ENCODE measurements at regions not wholly inside any gene's neighbourhood (a gene's known extent, or its start where the extent isn't known, plus 50 kb on each side); places are given as distances from the start of the nearest gene placed in this dataset.

DNA sequence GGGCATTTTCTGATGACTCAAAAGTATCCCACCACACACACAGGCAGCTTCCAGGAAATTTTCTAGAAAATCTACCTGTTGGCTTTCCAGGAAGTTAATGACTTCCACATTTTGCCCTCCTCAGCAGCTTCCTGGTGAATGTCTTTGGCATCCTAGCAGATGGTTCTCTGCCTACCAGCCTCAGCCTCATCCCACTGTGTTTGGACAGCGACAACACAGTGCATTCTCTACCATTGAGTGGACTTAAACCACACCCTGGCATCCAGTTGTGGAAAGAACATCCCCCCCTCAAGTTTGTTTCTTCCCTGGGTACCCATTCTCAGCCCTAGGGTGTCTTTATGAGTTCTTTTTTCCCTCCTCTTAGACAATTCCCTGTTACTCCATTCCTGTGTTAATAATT, 50.8 kb upstream of the GADL1 start:
- no peak for DNase-seq (ENCODE audit: low read depth)

DNA sequence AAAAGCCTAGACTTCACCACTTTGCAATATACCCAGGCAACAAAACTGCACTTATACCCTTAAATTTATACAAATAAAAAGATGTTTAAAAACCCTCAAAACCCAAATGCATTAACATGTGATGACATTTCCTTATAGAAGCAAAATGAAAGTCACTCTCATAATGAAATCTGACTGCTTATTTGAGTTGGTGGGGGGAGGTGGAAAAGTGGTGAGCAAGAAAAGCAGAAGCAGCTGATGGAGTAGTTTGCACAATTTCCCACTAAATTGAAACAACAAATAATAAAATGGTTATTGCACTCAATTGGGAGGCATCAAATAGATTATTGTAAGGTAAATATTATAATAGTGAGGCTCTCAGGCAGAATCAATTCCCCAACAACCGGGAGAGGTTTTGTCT, 54.0 kb upstream of the GADL1 start:
- DNase-seq (ENCODE audit: low read depth) = no peak

DNA sequence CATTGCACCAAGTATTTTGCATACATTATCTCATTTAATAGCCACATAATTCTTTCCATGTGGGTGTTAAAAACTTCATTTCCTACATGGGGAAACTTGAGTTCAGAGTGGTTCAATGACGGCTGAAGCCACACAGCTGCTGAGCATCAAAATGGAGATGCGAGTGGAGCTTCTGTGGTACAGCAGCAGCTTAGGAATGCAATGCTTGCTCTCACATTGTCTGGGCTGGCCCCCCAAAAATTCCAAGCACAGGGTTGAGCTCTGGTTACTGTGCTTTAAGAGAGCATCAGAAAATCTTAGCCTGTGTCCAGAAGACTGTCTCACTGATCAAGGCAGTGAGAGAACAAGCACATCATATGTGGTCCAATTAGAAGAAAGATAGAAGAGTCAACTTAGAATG, 57.4 kb upstream of the GADL1 start:
- no peak for DNase-seq (ENCODE audit: low read depth)

DNA sequence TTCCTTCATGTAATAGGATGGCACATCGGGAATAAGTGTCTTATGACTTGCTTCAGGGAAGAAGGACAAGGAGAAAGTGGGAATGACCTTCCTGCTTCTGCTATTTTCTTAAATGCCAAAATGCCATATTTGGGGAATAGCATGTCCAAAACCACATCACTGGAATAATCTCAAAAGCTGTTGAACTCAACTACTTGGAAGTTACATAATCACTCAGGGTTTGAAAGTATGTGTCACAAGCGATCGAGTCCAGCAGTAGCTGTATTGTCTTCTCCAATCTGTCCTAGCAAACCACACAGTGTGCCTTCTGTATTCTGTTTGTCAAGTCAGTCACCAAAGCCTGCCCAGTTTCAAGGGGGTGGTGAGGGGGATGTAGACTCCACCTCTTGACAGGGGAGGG, 58.3 kb upstream of the GADL1 start:
- DNase-seq (ENCODE audit: low read depth) = no peak

DNA sequence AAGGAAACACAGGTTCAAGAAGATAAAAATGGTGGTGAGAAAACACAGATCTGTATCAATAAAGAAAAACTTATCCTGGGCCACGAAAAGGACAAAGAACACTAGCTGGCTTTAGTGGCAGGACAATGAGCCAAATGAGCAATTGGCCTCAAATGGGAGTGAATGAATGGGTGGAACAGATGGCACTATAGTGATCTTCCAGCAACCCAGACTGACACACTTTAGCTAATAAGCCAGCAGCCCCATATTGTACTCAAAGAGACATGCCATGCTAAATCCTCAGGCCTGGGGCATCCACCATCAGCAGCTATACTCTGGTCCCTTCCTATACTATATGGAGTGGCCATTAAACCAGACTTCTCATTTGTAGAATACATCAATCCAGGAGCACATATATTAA, 60.0 kb upstream of the GADL1 start:
- DNase-seq (ENCODE audit: low read depth) = no peak

DNA sequence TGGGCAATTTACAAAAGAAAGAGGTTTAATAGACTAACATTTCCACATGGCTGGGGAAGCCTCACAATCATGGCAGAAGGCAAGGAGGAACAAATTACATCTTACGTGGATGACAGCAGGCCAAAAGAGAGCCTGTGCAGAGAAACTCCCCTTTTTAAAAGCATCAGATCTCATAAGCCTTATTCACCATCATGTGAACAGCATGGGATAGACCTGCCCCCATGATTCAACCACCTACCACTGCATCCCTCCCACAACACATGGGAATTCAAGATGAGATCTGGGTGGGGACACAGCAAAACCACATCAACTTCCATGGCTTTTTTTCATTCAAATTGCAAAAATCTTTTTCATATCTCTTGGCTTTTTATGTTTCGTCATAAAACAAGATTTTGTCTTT, 67.6 kb upstream of the GADL1 start:
- no peak for DNase-seq (ENCODE audit: low read depth)

DNA sequence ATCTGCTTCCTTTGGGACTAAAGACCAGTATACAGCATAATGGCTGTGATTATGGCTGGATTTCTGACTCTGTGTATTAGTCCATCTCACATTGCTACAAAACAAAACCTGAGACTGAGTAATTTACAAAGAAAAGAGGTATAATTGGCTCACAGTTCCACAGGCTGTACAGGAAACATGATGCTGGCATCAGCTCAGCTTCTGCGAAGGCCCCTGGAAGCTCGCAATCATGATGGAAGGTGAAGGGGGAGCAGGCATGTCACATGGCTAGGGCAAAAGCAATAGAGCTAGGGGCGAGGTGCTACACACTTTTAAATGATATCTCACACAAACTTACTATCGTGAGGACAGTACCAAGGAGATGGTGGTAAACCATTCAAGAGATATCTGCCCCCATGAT, 68.0 kb upstream of the GADL1 start:
- DNase-seq (ENCODE audit: low read depth) = no peak

DNA sequence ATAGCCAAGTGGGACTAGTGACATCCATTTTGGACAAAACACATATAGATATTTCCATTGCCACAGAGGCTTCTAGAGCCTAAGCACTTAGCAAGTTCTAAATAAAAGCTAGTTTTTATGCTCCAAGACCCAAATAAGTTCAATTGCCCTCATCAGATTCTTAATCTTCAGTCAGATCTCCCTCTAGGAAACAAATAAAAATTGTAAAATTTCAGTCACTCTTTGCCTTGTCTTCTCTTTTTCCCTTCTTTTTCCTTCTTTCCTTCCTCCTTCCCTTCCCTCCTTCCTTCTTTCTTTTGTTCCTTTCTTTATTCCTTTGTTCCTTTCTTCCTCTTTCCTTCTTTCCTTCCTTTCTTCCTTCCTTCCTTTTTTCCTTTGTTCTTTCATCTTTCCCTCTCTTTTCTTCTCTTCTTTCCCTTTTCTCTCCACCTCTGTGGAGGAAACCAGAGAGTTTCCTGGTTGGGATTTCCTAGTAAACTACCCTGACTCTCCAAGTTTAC, 68.8 kb upstream of the GADL1 start:
- DNase-seq (ENCODE audit: low read depth) = no peak

DNA sequence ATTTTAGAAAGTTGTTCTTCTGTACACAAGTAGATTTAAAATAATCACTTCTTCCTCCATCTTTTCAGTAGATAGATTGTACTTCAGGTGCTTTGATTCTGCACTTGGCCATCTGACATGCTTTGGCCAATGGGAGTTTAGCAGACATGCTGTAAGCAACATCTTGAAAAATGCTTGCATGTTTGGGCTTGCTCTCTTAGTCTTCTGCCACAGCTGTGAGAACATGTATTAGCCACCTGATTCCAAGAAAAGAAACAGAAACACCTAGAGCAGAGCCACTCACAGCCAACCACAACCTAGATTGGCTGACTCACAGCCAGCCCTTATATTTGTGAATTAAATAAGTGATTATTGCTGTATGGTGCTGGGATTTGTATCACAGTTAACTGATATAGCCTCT, 70.2 kb upstream of the GADL1 start:
- no peak for DNase-seq (ENCODE audit: low read depth)

DNA sequence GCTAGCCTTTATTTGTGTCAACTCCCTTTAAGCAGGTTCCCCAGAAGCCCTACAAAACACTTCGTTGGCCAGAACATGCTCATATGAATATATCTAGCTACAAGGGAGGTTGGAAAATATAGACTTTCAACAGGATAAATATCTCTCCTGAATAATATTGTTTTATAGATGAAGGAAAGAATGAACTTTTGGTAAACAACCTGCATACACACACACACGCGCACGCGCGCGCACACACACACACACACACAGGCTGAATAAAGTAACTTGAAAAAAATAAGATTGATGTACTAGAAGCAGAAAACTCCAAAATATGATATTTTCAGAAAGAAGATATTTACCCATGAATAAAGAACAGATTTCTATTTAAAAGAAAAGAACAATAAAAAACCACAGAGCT, 72.4 kb upstream of the GADL1 start:
- no peak for DNase-seq (ENCODE audit: low read depth)

DNA sequence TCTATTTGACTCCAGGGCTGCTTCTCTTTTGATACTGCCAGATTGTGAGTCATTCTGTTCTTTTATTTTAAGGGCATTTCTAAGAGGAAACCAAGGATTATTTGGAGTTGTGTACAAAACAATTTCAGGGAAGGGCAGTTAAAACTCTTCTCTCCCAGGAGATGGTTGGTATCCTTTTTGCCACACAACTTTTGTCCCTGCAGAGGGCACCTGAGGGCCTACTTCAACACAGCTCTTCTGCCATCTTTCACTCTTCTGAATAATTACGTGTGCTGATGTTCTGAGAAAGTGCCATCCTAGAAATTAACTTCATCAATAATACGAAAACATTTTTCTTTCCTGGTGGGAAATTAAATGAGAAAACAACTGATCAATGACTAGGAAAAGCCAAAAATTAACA, 75.7 kb upstream of the GADL1 start:
- no peak for DNase-seq (ENCODE audit: low read depth)

DNA sequence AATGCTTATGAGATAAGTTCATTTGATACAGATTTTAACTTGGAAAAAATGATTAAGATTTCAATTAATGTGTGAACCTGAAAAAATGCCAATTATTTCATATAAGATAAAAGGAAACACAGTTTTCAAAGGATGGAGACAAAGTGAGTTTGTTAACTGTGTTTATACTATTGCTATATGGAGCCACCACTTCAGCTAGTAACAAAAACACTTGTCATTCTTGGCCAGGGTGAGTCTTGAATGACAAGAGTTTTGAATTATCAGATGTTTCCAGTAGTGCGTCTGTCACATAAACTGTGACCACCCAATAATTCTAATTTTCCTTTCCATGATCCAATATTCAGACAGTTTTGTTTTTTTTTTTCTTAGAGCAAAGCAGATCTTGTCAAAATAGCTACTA, 78.0 kb upstream of the GADL1 start:
- DNase-seq (ENCODE audit: low read depth) = no peak

DNA sequence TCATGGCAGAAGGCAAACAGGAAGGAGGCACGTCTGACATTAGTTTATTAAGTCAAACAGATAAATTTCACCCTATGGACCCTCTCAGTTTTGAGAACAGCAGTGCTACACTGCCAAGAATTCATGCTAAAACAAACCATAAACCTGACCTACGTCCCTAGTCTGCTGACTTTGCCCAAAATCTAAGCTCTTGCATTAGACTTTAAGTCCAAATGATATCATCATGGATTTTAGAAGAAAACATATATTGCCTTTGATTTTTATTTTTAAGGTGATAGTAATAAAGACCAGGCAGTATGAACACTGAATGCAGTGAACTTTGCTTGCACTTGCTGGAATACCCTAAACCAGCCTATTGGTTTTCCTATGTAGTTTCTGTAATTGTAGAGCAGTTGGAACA, 79.6 kb upstream of the GADL1 start:
- no peak for DNase-seq (ENCODE audit: low read depth)

DNA sequence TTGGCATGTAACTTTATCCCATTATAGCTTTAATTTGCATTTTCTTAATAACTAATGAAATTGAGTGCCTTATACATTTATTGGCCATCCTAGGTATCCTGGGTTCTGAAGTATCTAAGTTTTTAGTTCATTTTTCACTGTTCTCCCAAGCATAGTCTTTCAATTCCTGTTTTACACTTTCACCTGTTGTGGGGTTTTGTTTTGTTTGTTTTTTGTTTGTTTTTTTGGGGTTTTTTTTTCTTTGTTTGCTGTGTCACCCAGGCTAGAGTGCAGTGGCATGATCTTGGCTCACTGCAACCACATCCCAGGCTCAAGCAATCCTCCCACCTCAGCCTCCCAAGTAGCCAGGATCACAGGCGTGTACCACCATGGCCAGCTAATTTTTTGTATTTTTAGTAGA, 83.1 kb upstream of the GADL1 start:
- DNase-seq (ENCODE audit: low read depth) = no peak

DNA sequence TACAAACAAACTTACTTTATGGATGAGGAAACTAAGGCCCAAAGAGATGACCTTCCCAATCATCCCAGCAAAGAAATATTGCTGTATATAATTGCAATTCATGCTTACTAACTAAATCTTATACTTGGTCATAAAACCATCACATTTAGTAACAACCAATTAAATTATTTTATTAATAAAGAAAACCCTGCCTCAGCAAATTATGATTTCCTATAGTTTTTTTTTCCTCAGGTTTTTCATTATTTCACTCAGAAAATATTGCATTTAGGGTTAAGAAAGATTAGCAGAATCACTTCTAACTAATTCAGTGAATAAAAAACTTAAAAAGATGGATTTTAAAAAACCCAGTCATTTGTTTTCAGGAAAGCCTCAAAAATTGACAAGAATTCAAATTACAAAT, 86.5 kb upstream of the GADL1 start:
- DNase-seq (ENCODE audit: low read depth) = no peak

DNA sequence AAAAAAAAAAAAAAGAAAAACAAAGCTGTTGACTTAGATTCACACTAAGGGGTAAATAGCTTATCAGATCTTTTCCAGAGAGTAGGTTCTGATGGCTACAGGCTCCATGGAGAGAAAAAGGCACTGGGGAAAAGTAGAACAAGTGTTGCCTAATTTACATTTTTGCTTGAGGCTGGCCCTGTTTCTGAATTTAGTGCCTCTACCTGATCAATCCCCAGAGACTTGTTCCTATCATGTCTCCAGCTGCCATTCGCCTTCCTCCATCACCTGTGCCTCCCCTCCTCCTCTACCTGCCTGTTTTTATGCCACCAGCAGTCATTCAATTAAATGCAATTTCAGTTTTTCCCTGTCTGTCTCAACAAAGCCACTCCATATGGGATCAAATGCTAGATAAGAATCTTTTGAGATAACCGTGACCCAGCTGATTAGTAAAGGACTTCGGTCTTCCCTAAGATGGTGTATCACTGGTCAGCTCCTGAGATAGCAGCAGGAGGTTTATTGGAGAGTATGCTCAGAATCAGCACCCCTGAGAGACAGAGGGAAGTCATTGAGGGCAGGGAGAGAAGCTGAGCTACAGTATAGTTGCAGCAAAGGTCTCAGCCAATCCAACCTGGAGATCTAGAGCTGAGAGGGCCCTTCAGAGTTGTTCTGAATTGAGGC, 88.1 kb upstream of the GADL1 start:
- DNase-seq (ENCODE audit: low read depth) = no peak

DNA sequence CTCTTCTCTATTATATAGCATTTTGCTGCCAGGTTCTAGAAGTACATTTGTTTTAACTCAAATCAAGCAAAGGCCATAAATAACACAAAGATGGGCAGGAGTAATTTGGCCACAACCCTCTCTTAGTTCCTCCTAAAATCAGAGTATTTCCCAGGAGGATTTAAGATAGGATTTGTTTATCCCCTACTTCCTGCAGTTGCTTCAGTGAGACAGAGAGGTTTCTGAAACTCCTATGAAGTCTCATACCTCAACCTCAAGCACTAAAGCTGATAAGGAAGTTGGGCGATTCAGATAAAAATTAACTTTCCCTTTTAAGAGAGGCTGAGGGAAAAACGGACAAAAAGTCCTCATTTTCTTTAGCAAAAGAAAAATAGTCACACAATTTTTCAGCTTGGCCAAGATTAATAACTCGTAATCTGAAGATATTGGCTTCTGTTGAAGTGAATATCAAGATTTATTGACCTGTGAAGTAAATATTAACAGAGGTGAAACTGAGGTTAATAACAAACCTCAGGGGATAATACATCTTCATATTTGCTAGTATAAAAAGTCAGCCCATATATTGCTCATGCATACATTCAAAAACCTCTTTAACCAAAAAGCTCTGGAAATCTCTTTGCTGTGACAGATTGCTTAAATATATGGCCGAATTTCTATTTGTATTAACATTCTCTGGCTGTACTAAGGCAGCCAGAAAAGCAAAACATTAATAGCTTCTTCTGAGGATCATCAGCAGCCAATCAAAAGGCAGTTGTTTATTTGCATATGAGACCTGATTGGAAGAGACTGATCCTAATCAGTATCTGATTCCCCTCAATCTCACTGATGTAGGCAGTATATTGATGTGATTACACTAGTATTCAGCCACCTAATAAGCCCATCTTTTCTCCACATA, 90.6 kb upstream of the GADL1 start:
- DNase-seq (ENCODE audit: low read depth) = no peak

DNA sequence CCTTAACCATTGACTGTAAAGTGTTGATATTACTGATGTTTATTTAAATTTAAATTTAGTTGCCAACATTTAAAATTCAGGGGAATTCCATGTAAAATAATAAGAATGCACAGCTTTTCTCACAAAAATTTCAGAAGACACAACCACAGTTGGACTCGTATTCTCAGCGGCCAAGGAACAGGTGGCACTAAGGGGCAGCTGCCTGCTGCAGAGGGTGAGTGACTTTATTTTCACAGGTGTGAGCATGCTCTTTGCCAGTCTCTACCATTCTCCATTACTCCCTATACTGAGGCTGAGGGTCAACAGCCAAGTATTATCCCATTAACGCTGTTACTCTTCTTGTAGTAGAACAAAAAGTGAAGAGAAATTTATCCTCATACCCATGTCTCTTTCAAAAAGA, 92.1 kb upstream of the GADL1 start:
- no peak for DNase-seq (ENCODE audit: low read depth)

DNA sequence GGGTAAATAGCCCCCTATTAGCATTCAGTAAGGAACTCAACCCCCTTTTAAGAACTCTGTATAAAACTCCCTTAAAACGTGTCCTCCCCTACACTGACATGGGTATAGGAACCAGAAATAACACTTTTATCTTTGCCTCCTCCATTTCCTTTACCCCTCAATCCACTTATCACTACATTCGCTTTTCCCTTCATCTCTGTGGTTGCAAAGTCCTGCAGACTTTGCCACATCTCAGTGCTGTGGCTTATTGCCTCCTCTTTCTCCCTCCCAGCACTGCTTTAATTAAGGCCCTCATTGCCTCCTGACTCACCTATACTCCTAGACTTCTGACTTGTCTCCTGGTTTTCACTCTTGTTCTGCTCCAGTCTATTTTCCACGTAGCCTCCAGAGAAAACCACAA, 94.3 kb upstream of the GADL1 start:
- DNase-seq (ENCODE audit: low read depth) = no peak

DNA sequence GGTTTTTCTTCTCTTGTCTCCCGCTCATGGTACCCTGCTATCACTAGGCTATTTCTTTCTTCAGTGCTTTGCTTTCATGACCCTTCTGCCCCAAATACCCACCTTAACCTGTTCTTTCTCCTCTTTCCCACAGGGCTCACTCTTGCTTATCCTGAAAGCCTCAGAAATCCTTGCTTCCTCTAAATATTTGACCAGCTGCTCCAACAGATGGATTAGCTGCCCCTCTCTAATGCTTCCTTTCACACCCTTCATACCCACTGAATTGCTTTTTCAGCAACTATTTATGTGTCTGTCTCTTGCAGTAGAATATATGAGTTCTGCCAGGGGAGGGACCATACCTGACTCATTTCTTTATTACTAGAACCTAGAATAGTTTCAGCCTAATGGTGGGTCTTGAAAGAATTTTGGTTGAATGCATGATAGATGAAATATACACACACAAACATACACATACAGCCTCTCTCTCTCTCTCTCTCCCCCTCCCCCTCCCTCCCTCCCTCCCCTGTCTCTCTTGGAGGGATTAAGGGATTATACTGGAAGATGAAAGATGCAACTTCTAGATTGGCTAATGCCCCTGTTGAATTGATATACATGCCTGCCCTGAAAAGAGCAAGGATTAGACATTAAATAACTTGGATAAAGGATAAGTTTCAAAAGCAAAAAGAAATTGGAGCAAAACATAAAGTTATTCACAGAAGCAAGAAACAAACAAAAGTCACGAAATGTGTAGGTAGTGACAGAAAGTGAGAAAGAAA, 95.0 kb upstream of the GADL1 start:
- no peak for DNase-seq (ENCODE audit: low read depth)

DNA sequence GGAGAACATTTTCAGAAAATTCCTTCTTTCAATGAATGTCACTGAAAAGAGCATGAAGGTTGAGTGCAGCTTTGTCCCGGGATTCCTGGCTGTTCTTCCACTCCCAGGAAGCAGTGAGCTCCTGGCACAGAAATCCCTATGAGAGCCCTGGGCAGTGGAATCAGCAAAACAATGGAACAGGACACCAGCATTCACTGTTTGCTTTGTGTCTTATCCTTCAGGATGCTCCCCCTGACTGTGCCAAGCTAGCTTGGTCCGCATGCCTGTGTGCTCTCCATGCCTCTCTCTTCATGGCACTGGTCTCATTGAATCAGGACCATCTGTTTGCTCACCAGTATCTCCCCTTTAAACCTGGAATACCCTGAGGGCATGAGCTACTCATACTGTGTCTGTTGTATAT, 102.0 kb upstream of the GADL1 start:
- DNase-seq (ENCODE audit: low read depth) = no peak

DNA sequence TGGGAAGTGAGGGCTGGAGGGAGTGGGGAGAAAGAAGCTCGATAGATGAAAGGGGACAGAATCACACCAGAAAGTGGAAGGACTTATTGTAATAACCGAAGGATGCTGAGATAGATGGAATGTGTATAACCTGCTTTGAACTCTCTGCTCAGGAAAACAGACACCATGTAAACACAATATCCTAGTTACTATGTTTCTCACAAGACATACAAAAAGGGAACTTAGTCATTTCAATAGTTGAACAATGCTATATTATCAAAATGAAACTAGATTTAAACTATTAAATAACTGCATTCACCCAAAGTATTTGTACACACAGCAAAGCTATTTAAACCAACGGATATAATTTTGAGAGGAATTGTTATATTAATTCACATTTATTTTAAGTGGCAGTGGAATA, 108.3 kb upstream of the GADL1 start:
- no peak for DNase-seq (ENCODE audit: low read depth)
